ENCODE measurements at regions not wholly inside any gene's neighbourhood (a gene's known extent, or its start where the extent isn't known, plus 50 kb on each side); places are given as distances from the start of the nearest gene placed in this dataset.

GRCh38 chr5:124605541-124605940, 140.9 kb downstream of the ZNF608 start:
- Histone ChIP-seq H3K36me3 (ENCODE audit: control insufficient read depth, insufficient read depth, low read length) (no peaks in the 10 kb centered on the region), H3K4me3 (ENCODE audit: low read length) (no peak overlapping the region), H3K27ac (ENCODE audit: low read length) (no peak overlapping the region), H3K9me3 (ENCODE audit: control insufficient read depth, insufficient read depth, low read length) (no peaks in the 10 kb centered on the region), H3K4me1 (ENCODE audit: control insufficient read depth, insufficient read depth, low read length) (no peaks in the 10 kb centered on the region), H3K27me3 (ENCODE audit: control insufficient read depth, insufficient read depth, low read length) (no peaks in the 10 kb centered on the region)
- no CpG with 5 or more reads among the region's 4 CpGs for WGBS (ENCODE audit: insufficient coverage, insufficient read length)
- no peak for DNase-seq (ENCODE audit: low read depth, low spot score)

DNA sequence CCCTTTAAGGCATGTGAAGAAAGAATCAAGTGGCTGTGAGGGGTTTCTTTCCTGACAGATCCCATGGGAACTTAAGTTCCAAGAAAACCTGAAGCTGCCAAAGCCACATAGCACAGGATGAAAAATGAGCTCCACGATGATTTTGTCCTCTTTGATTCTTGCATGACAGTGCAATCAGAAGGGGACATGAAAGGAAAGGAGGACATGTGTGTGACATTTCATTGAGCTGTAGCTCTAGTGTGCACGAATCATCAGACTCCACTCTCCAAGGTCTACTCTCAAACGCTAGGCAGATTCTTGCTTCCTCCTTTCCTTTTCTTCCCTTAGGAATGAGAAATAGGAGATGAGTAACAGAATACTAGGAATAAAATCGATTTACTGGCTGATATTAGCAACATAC, 142.0 kb downstream of the ZNF608 start:
- no CpG with 5 or more reads among the region's 4 CpGs for WGBS (ENCODE audit: insufficient coverage, insufficient read length)
- Histone ChIP-seq H3K4me1 (ENCODE audit: control insufficient read depth, insufficient read depth, low read length) (no peaks in the 10 kb centered on the region), H3K4me3 (ENCODE audit: low read length) (no peak overlapping the region), H3K27ac (ENCODE audit: low read length) (no peak overlapping the region), H3K9me3 (ENCODE audit: control insufficient read depth, insufficient read depth, low read length) (no peaks in the 10 kb centered on the region), H3K36me3 (ENCODE audit: control insufficient read depth, insufficient read depth, low read length) (no peaks in the 10 kb centered on the region), H3K27me3 (ENCODE audit: control insufficient read depth, insufficient read depth, low read length) (no peaks in the 10 kb centered on the region)
- no peak for DNase-seq (ENCODE audit: low read depth, low spot score)

GRCh38 chr5:124602925-124603650, 143.4 kb downstream of the ZNF608 start:
- H3K27ac ChIP-seq (ENCODE audit: low read length): no peak overlapping the region
- H3K36me3 ChIP-seq (ENCODE audit: control insufficient read depth, insufficient read depth, low read length): no peaks in the 10 kb centered on the region
- H3K4me3 ChIP-seq (ENCODE audit: low read length): no peak overlapping the region
- no peaks in the 10 kb centered on the region for H3K9me3 ChIP-seq (ENCODE audit: control insufficient read depth, insufficient read depth, low read length)
- H3K4me1 ChIP-seq (ENCODE audit: control insufficient read depth, insufficient read depth, low read length): no peaks in the 10 kb centered on the region
- DNase-seq (ENCODE audit: low read depth, low spot score): no peak
- H3K27me3 ChIP-seq (ENCODE audit: control insufficient read depth, insufficient read depth, low read length): no peaks in the 10 kb centered on the region
- WGBS (ENCODE audit: insufficient coverage, insufficient read length): no CpG with 5 or more reads among the region's 1 CpG

GRCh38 chr5:124599028-124599973, 147.1 kb downstream of the ZNF608 start:
- no peak overlapping the region for H3K27ac ChIP-seq (ENCODE audit: low read length)
- no peaks in the 10 kb centered on the region for H3K27me3 ChIP-seq (ENCODE audit: control insufficient read depth, insufficient read depth, low read length)
- no CpG with 5 or more reads among the region's 10 CpGs for WGBS (ENCODE audit: insufficient coverage, insufficient read length)
- no peaks in the 10 kb centered on the region for H3K4me1 ChIP-seq (ENCODE audit: control insufficient read depth, insufficient read depth, low read length)
- H3K9me3 ChIP-seq (ENCODE audit: control insufficient read depth, insufficient read depth, low read length): no peaks in the 10 kb centered on the region
- H3K36me3 ChIP-seq (ENCODE audit: control insufficient read depth, insufficient read depth, low read length): no peaks in the 10 kb centered on the region
- DNase-seq (ENCODE audit: low read depth, low spot score): no peak
- H3K4me3 ChIP-seq (ENCODE audit: low read length): no peak overlapping the region

GRCh38 chr5:124596595-124597421, 149.6 kb downstream of the ZNF608 start:
- DNase-seq (ENCODE audit: low read depth, low spot score): no peak
- no peak overlapping the region for H3K27ac ChIP-seq (ENCODE audit: low read length)
- H3K4me1 ChIP-seq (ENCODE audit: control insufficient read depth, insufficient read depth, low read length): no peaks in the 10 kb centered on the region; the same call in 1 of the 2 replicates
- H3K4me3 ChIP-seq (ENCODE audit: low read length): no peak overlapping the region
- WGBS (ENCODE audit: insufficient coverage, insufficient read length): no CpG with 5 or more reads among the region's 5 CpGs
- H3K36me3 ChIP-seq (ENCODE audit: control insufficient read depth, insufficient read depth, low read length): no peaks in the 10 kb centered on the region
- H3K9me3 ChIP-seq (ENCODE audit: control insufficient read depth, insufficient read depth, low read length): no peaks in the 10 kb centered on the region
- H3K27me3 ChIP-seq (ENCODE audit: control insufficient read depth, insufficient read depth, low read length): no peaks in the 10 kb centered on the region

GRCh38 chr5:124593952-124594351, 152.5 kb downstream of the ZNF608 start:
- DNase-seq (ENCODE audit: low read depth, low spot score): no peak
- Histone ChIP-seq H3K4me3 (ENCODE audit: low read length) (no peak overlapping the region), H3K9me3 (ENCODE audit: control insufficient read depth, insufficient read depth, low read length) (no peaks in the 10 kb centered on the region), H3K27ac (ENCODE audit: low read length) (no peak overlapping the region), H3K36me3 (ENCODE audit: control insufficient read depth, insufficient read depth, low read length) (no peaks in the 10 kb centered on the region), H3K4me1 (ENCODE audit: control insufficient read depth, insufficient read depth, low read length) (peaks cover 2% of the 10 kb centered on the region), H3K27me3 (ENCODE audit: control insufficient read depth, insufficient read depth, low read length) (no peaks in the 10 kb centered on the region)
- no CpG with 5 or more reads among the region's 1 CpG for WGBS (ENCODE audit: insufficient coverage, insufficient read length)

DNA sequence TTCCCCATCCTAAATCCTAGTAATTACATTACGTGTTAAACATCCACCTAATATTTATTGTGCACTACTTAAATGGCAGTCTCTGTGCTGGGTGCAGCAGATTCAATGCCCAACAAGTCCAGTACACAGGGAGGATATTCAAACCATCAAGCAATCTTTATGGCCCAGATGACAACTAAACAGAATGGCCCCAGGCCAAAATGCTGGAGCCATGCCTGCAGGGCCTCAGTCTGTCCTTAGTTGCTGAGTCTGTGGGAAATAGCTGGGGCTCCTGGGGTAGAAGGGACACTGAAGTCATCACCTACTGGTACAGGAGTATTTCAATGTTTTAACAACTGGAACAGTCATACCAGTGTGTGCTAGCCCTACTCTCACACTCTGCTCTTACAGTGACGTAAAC, 153.5 kb downstream of the ZNF608 start:
- Histone ChIP-seq H3K4me1 (ENCODE audit: control insufficient read depth, insufficient read depth, low read length) (peaks cover 2% of the 10 kb centered on the region), H3K27me3 (ENCODE audit: control insufficient read depth, insufficient read depth, low read length) (no peaks in the 10 kb centered on the region), H3K36me3 (ENCODE audit: control insufficient read depth, insufficient read depth, low read length) (no peaks in the 10 kb centered on the region), H3K27ac (ENCODE audit: low read length) (no peak overlapping the region), H3K9me3 (ENCODE audit: control insufficient read depth, insufficient read depth, low read length) (no peaks in the 10 kb centered on the region), H3K4me3 (ENCODE audit: low read length) (no peak overlapping the region)
- no peak for DNase-seq (ENCODE audit: low read depth, low spot score)
- no CpG with 5 or more reads among the region's 2 CpGs for WGBS (ENCODE audit: insufficient coverage, insufficient read length)

GRCh38 chr5:124591583-124591982, 154.9 kb downstream of the ZNF608 start:
- Histone ChIP-seq H3K4me3 (ENCODE audit: low read length) (no peak overlapping the region), H3K36me3 (ENCODE audit: control insufficient read depth, insufficient read depth, low read length) (no peaks in the 10 kb centered on the region), H3K9me3 (ENCODE audit: control insufficient read depth, insufficient read depth, low read length) (no peaks in the 10 kb centered on the region), H3K27me3 (ENCODE audit: control insufficient read depth, insufficient read depth, low read length) (no peaks in the 10 kb centered on the region), H3K27ac (ENCODE audit: low read length) (no peak overlapping the region), H3K4me1 (ENCODE audit: control insufficient read depth, insufficient read depth, low read length) (peaks cover 2% of the 10 kb centered on the region)
- no peak for DNase-seq (ENCODE audit: low read depth, low spot score)
- no CpG with 5 or more reads among the region's 5 CpGs for WGBS (ENCODE audit: insufficient coverage, insufficient read length)

GRCh38 chr5:124590686-124591085, 155.8 kb downstream of the ZNF608 start:
- no peaks in the 10 kb centered on the region for H3K27me3 ChIP-seq (ENCODE audit: control insufficient read depth, insufficient read depth, low read length)
- DNase-seq (ENCODE audit: low read depth, low spot score): no peak
- no peaks in the 10 kb centered on the region for H3K9me3 ChIP-seq (ENCODE audit: control insufficient read depth, insufficient read depth, low read length)
- H3K4me1 ChIP-seq (ENCODE audit: control insufficient read depth, insufficient read depth, low read length): peaks cover 2% of the 10 kb centered on the region
- no CpG with 5 or more reads among the region's 1 CpG for WGBS (ENCODE audit: insufficient coverage, insufficient read length)
- no peaks in the 10 kb centered on the region for H3K36me3 ChIP-seq (ENCODE audit: control insufficient read depth, insufficient read depth, low read length)
- H3K4me3 ChIP-seq (ENCODE audit: low read length): no peak overlapping the region
- H3K27ac ChIP-seq (ENCODE audit: low read length): no peak overlapping the region

- no peak overlapping the region for H3K27ac ChIP-seq (ENCODE audit: low read length)
- H3K4me1 ChIP-seq (ENCODE audit: control insufficient read depth, insufficient read depth, low read length): peaks cover 2% of the 10 kb centered on the region
- H3K4me3 ChIP-seq (ENCODE audit: low read length): no peak overlapping the region
- no peaks in the 10 kb centered on the region for H3K9me3 ChIP-seq (ENCODE audit: control insufficient read depth, insufficient read depth, low read length)
- no peaks in the 10 kb centered on the region; the same call in 1 of the 2 replicates for H3K27me3 ChIP-seq (ENCODE audit: control insufficient read depth, insufficient read depth, low read length)
- no peaks in the 10 kb centered on the region for H3K36me3 ChIP-seq (ENCODE audit: control insufficient read depth, insufficient read depth, low read length)
- no peak for DNase-seq (ENCODE audit: low read depth, low spot score)
- WGBS (ENCODE audit: insufficient coverage, insufficient read length): no CpG with 5 or more reads among the region's 4 CpGs
These were observed 159.2 kb downstream of the ZNF608 start for GRCh38 chr5:124587280-124587679.

Measured in iPS DF 6.9 (cell line).